Mesenchymal stem cell (in vitro differentiated cells and primary cell): ENCODE measurements at regions not wholly inside any gene's neighbourhood (a gene's known extent, or its start where the extent isn't known, plus 50 kb on each side); places are given as distances from the start of the nearest gene placed in this dataset.

Source experiments
- DNase-seq: peaks from one replicate; pipeline ENCODE4 v3.0.0-alpha.2; 2013
- H2AFZ ChIP-seq: one replicate; pipeline ENCODE4 v1.6.1; 2013; ENCODE audit warnings: low read depth, mild to moderate bottlenecking, control low read depth, inconsistent platforms, low read length, moderate library complexity
- H2AK5ac ChIP-seq: 2 replicates; pipeline ENCODE4 v1.6.1; 2013; ENCODE audit warnings: low read length, moderate library complexity, mild to moderate bottlenecking, inconsistent platforms; ENCODE audit not compliant: severe bottlenecking
- H2BK120ac ChIP-seq: one replicate; pipeline ENCODE4 v1.6.1; 2013; ENCODE audit warnings: low read depth, mild to moderate bottlenecking, inconsistent platforms, low read length, moderate library complexity
- H2BK12ac ChIP-seq, 2 experiments: one replicate each; pipeline ENCODE4 v1.6.1; 2013; ENCODE audit warnings: inconsistent platforms in 2 of 2, low read length in 2 of 2, mild to moderate bottlenecking in 2 of 2, moderate library complexity in 2 of 2, control low read depth in 1 of 2
- H2BK15ac ChIP-seq: one replicate; pipeline ENCODE4 v1.6.1; 2013; ENCODE audit warnings: mild to moderate bottlenecking, low read depth, inconsistent platforms; ENCODE audit not compliant: poor library complexity, severe bottlenecking
- H2BK5ac ChIP-seq: 2 replicates; pipeline ENCODE4 v1.6.1; 2013; ENCODE audit warnings: low read depth, mild to moderate bottlenecking, low read length, control low read depth, inconsistent platforms; ENCODE audit not compliant: poor library complexity, severe bottlenecking
- H3K14ac ChIP-seq, 2 experiments: one replicate each; pipeline ENCODE4 v1.6.1; 2013; ENCODE audit warnings: inconsistent platforms in 2 of 2, low read length in 2 of 2, control low read depth in 1 of 2, mild to moderate bottlenecking in 1 of 2, moderate library complexity in 1 of 2
- H3K18ac ChIP-seq, 2 experiments: one replicate each; pipeline ENCODE4 v1.6.1; 2013; ENCODE audit warnings: inconsistent platforms in 2 of 2, low read length in 2 of 2, control low read depth in 1 of 2, low read depth in 1 of 2, mild to moderate bottlenecking in 1 of 2
- H3K23ac ChIP-seq, 2 experiments: one replicate each; pipeline ENCODE4 v1.6.1; 2013; ENCODE audit warnings: inconsistent platforms in 2 of 2, low read length in 2 of 2, mild to moderate bottlenecking in 2 of 2, moderate library complexity in 2 of 2, control low read depth in 1 of 2
- H3K27ac ChIP-seq: 2 replicates; pipeline ENCODE4 v1.5.1; 2013; ENCODE audit warnings: mild to moderate bottlenecking, moderate library complexity, low read length, control low read depth, inconsistent platforms; ENCODE audit not compliant: poor library complexity, severe bottlenecking
- H3K27me3 ChIP-seq, 2 experiments: 2 replicates each; pipeline versions ENCODE4 v1.6.1 to v1.7.0; 2013; ENCODE audit warnings: low read length in 2 of 2, mild to moderate bottlenecking in 2 of 2, moderate library complexity in 2 of 2, control low read depth in 1 of 2, inconsistent platforms in 1 of 2; ENCODE audit not compliant: control insufficient read depth in 1 of 2, insufficient read depth in 1 of 2
- H3K36me3 ChIP-seq, 2 experiments: 2 replicates each; pipeline versions ENCODE4 v1.6.1 to v1.7.0; 2013; ENCODE audit warnings: low read length in 2 of 2, control low read depth in 1 of 2, inconsistent platforms in 1 of 2, low read depth in 1 of 2, mild to moderate bottlenecking in 1 of 2; ENCODE audit not compliant: insufficient read depth in 2 of 2, control insufficient read depth in 1 of 2
- H3K4ac ChIP-seq, 2 experiments: one replicate each; pipeline ENCODE4 v1.6.1; 2013; ENCODE audit warnings: inconsistent platforms in 2 of 2, low read length in 2 of 2, mild to moderate bottlenecking in 2 of 2, moderate library complexity in 2 of 2, control low read depth in 1 of 2, low read depth in 1 of 2
- H3K4me1 ChIP-seq: 2 replicates; pipeline ENCODE4 v1.6.1; 2013; ENCODE audit warnings: low read depth, low read length, control low read depth; ENCODE audit not compliant: control insufficient read depth, insufficient read depth
- H3K4me2 ChIP-seq: 2 replicates; pipeline ENCODE4 v1.6.1; 2013; ENCODE audit warnings: low read length, mild to moderate bottlenecking, inconsistent platforms; ENCODE audit not compliant: poor library complexity, severe bottlenecking
- H3K4me3 ChIP-seq, 2 experiments: 2 replicates each; pipeline versions ENCODE4 v1.5.1 to v1.7.0; 2013; ENCODE audit warnings: low read length in 2 of 2, mild to moderate bottlenecking in 2 of 2, control low read depth in 1 of 2, low read depth in 1 of 2; ENCODE audit not compliant: insufficient read depth in 1 of 2
- H3K79me1 ChIP-seq: replicated peaks from 2 replicates; pipeline ENCODE4 v1.6.1; 2013; ENCODE audit warnings: mild to moderate bottlenecking, control low read depth, low read length, inconsistent platforms; ENCODE audit not compliant: poor library complexity, severe bottlenecking
- H3K9ac ChIP-seq: 2 replicates; pipeline ENCODE4 v1.7.0; 2013; ENCODE audit warnings: mild to moderate bottlenecking, low read length, moderate library complexity
- H3K9me3 ChIP-seq: 2 replicates; pipeline ENCODE4 v1.7.0; 2013; ENCODE audit warnings: mild to moderate bottlenecking, low read length; ENCODE audit not compliant: control insufficient read depth
- H4K8ac ChIP-seq: one replicate; pipeline ENCODE4 v1.6.1; 2013; ENCODE audit warnings: inconsistent platforms, mild to moderate bottlenecking, low read length, moderate library complexity
- H4K91ac ChIP-seq: one replicate; pipeline ENCODE4 v1.6.1; 2013; ENCODE audit warnings: mild to moderate bottlenecking, low read length, inconsistent platforms
- WGBS: methylation state at CpG from one replicate; pipeline ENCODE4 v1.1.7; 2013; ENCODE audit warnings: mixed read lengths; 5-methylcytosine and 5-hydroxymethylcytosine counted together

DNA sequence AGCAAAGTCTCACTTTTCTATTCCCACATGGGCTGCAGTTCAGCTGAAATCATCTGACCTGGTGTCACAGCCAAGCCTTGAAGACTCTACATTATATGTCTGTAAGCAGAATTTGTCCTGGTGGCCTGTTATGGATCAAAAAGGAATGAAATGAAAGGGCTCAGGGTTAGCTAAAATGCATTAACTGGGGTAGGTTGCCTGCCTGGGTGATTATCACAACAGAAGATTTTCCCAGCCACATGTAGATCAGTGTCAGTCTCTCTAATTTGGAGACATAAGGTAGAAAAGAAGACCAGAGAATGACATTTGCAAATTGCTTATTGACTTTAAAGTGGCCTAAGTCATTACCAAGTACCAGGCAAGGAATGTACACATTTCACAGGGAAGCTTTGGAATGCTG is 289.0 kb downstream of the CAAP1 start:
- Histone ChIP-seq H2BK120ac (no peak overlapping the region), H3K4me3 (no peak overlapping the region), H3K4me2 (no peak overlapping the region), H3K36me3 (no peaks in the 10 kb centered on the region), H3K27me3 (no peaks in the 10 kb centered on the region), H3K14ac (no peak overlapping the region), H2BK15ac (no peak overlapping the region), H3K4ac (no peak overlapping the region), H3K4me1 (no peaks in the 10 kb centered on the region), H2BK5ac (no peak overlapping the region), H2AFZ (no peak overlapping the region), H3K79me1 (no peaks in the 10 kb centered on the region), H2AK5ac (no peak overlapping the region), H3K23ac (no peak overlapping the region), H3K18ac (no peak overlapping the region), H4K91ac (no peak overlapping the region), H4K8ac (no peak overlapping the region), H3K27ac (no peak overlapping the region), H3K9ac (no peak overlapping the region), H2BK12ac (no peak overlapping the region), H3K9me3 (no peaks in the 10 kb centered on the region)
- no peak for DNase-seq

DNA sequence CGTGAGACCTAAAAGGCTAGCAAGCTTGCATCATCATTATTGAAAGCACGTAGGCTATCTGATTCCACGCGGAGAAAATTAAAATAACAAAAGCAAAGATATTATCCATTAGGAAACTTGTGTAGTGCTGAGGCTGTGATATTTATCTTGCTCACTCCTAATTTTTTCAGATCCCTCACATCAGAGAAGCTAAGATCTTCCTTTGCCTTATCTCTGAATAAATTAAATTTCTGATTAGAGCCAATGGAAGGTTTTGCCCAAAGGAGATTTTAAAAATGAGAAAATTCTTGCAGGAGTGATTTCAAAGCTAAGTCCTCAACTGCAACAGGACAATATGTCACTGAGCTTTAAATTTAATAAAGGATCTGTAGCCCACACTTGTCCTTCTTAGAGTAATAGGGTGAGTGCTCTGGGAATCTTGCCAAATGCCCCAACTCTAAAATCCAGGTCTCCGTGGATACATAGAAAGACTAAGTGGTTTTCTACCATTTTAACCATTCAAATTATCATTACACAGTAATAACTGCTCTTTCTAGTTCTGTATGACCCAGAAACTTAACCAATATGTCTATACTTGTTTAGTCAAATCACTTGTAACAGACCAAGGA is 295.0 kb downstream of the CAAP1 start:
- H2AK5ac ChIP-seq = no peak overlapping the region
- H2BK5ac ChIP-seq = no peak overlapping the region
- H2BK120ac ChIP-seq = no peak overlapping the region
- 71% methylated on average over 2 of the region's 5 CpGs for WGBS
- no peak overlapping the region for H3K14ac ChIP-seq
- no peak overlapping the region for H2BK12ac ChIP-seq
- no peak overlapping the region for H4K91ac ChIP-seq
- no peak overlapping the region for H3K27ac ChIP-seq
- H3K79me1 ChIP-seq = no peaks in the 10 kb centered on the region
- no peak overlapping the region for H2AFZ ChIP-seq
- no peak for DNase-seq
- no peak overlapping the region for H3K4ac ChIP-seq
- no peak overlapping the region for H4K8ac ChIP-seq
- peaks cover 7% of the 10 kb centered on the region for H3K9me3 ChIP-seq
- H3K4me2 ChIP-seq = no peak overlapping the region
- no peak overlapping the region for H3K4me3 ChIP-seq
- no peak overlapping the region for H2BK15ac ChIP-seq
- H3K18ac ChIP-seq = no peak overlapping the region
- no peaks in the 10 kb centered on the region for H3K4me1 ChIP-seq
- H3K9ac ChIP-seq = no peak overlapping the region
- H3K27me3 ChIP-seq = no peaks in the 10 kb centered on the region
- H3K23ac ChIP-seq = no peak overlapping the region
- H3K36me3 ChIP-seq = no peaks in the 10 kb centered on the region

DNA sequence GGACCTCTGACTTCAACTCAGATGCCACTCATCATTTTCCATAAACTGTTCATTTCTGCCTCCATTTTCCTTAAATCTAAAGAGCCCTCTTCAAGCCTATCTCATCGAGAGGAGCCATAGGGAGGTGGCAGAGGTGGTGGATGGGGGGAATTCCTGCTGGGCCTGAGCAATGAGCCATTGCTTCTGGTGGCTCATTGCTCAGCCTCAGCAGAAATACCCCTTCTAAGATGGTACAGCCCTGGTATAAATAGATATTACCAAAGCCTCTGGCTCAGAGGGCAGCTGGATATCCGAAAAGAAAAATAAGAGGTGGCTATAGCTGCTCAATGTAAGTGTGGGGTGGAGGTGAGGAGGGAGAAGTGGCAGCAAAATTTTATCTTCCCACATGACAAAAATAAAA is 313.5 kb downstream of the CAAP1 start:
- Histone ChIP-seq H3K9ac (no peak overlapping the region), H3K27ac (no peak overlapping the region), H3K9me3 (no peaks in the 10 kb centered on the region), H3K79me1 (no peaks in the 10 kb centered on the region), H2BK5ac (no peak overlapping the region), H3K14ac (no peak overlapping the region), H2AK5ac (no peak overlapping the region), H3K23ac (no peak overlapping the region), H2BK12ac (no peak overlapping the region), H3K4me3 (no peak overlapping the region), H3K27me3 (no peaks in the 10 kb centered on the region), H3K36me3 (no peaks in the 10 kb centered on the region), H2BK15ac (no peak overlapping the region), H4K8ac (no peak overlapping the region), H3K4me1 (no peaks in the 10 kb centered on the region), H2BK120ac (no peak overlapping the region), H3K4me2 (no peak overlapping the region), H3K4ac (no peak overlapping the region), H3K18ac (no peak overlapping the region), H4K91ac (no peak overlapping the region), H2AFZ (no peak overlapping the region)
- WGBS = 40% methylated on average over 1 of the region's 2 CpGs
- no peak for DNase-seq

DNA sequence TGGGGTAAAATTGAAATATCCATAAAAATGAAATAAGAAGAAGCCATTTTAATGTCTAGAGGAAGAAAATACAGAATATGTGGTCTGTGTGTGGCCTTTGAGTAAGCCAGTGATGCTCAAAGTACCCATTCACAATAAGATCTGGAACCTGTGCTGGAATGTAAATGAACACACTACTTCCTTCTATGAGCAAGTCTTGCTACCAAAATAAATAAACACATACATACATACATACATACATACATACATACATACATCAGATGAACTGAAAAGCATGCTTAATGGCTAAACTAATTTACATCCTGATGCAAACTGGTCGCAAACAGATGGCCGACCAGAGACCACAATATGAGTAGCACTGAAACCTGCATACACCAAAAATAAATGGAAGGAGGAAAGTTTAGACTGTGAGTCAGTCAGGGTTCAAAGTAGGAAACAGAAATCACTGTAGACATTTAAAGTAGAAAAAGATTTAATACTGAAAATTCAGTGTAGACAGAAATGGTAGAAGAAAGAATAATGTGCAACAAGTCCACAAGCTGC is 317.6 kb downstream of the CAAP1 start:
- H3K14ac ChIP-seq = no peak overlapping the region
- no peak overlapping the region for H3K27ac ChIP-seq
- H3K9me3 ChIP-seq = no peaks in the 10 kb centered on the region
- no peaks in the 10 kb centered on the region for H3K27me3 ChIP-seq
- H2BK120ac ChIP-seq = no peak overlapping the region
- 100% methylated on average over 2 of the region's 2 CpGs for WGBS
- no peaks in the 10 kb centered on the region for H3K36me3 ChIP-seq
- H2BK12ac ChIP-seq = no peak overlapping the region
- H3K4me1 ChIP-seq = no peaks in the 10 kb centered on the region
- H4K8ac ChIP-seq = no peak overlapping the region
- H3K9ac ChIP-seq = no peak overlapping the region
- no peak for DNase-seq
- no peak overlapping the region for H3K4ac ChIP-seq
- no peak overlapping the region for H3K4me2 ChIP-seq
- no peak overlapping the region for H3K23ac ChIP-seq
- H2BK15ac ChIP-seq = no peak overlapping the region
- no peak overlapping the region for H3K18ac ChIP-seq
- no peak overlapping the region for H4K91ac ChIP-seq
- H3K4me3 ChIP-seq = no peak overlapping the region
- no peak overlapping the region for H2AFZ ChIP-seq
- H2AK5ac ChIP-seq = no peak overlapping the region
- no peak overlapping the region for H2BK5ac ChIP-seq
- H3K79me1 ChIP-seq = no peaks in the 10 kb centered on the region
